HEK293T (cell line): ENCODE measurements at regions not wholly inside any gene's neighbourhood (a gene's known extent, or its start where the extent isn't known, plus 50 kb on each side); places are given as distances from the start of the nearest gene placed in this dataset.

Source experiments
- CTCF ChIA-PET: fragments of 350-600 bp; formaldehyde crosslinking; extraction: SDS; loops from one replicate; lab custom pipeline; 2021; ENCODE audit warnings: antibody characterized with exemption, inconsistent platforms; lab: Yijun Ruan, JAX
- POLR2A ChIA-PET: fragments of 350-600 bp; formaldehyde crosslinking; extraction: SDS; loops from one replicate; lab custom pipeline; 2020; ENCODE audit warnings: antibody characterized with exemption, inconsistent platforms; lab: Yijun Ruan, JAX
- DNase-seq: peaks from one replicate; pipeline ENCODE4 v3.0.0; 2012; ENCODE audit warnings: mixed read lengths; ENCODE audit errors: extremely low spot score
- ARNT ChIP-seq: fragments of 450-650 bp; IDR thresholded peaks from 2 replicates; pipeline ENCODE4 v1.6.1; 2017; ENCODE audit warnings: mild to moderate bottlenecking
- BHLHE40 ChIP-seq: fragments of 450-650 bp; IDR thresholded peaks from 2 replicates; pipeline ENCODE4 v1.6.1; 2016; ENCODE audit warnings: mild to moderate bottlenecking, moderate library complexity, borderline replicate concordance
- CTBP1 ChIP-seq: fragments of 450-650 bp; IDR thresholded peaks from 2 replicates; pipeline ENCODE4 v1.6.1; 2016; ENCODE audit warnings: borderline replicate concordance
- ELF4 ChIP-seq: fragments of 450-650 bp; IDR thresholded peaks from 2 replicates; pipeline ENCODE4 v1.6.1; 2017; ENCODE audit warnings: antibody characterized with exemption
- FOXA1 ChIP-seq: fragments of 450-650 bp; IDR thresholded peaks from 2 replicates; pipeline ENCODE4 v1.6.1; 2016; ENCODE audit warnings: mild to moderate bottlenecking
- FOXK2 ChIP-seq: fragments of 450-650 bp; IDR thresholded peaks from 2 replicates; pipeline ENCODE4 v1.6.1; 2016; ENCODE audit warnings: mild to moderate bottlenecking
- FOXM1 ChIP-seq: fragments of 450-650 bp; IDR thresholded peaks from 2 replicates; pipeline ENCODE4 v1.6.1; 2017; ENCODE audit warnings: mild to moderate bottlenecking, borderline replicate concordance
- HDGF ChIP-seq: fragments of 450-650 bp; IDR thresholded peaks from 2 replicates; pipeline ENCODE4 v1.6.1; 2017; ENCODE audit warnings: antibody characterized with exemption, borderline replicate concordance
- L3MBTL2 ChIP-seq: fragments of 450-650 bp; conservative IDR thresholded peaks from 2 replicates; pipeline ENCODE4 v1.6.1; 2016; ENCODE audit warnings: mild to moderate bottlenecking
- LEF1 ChIP-seq: fragments of 450-650 bp; IDR thresholded peaks from 2 replicates; pipeline ENCODE4 v1.6.1; 2017; ENCODE audit warnings: mild to moderate bottlenecking, borderline replicate concordance
- NFRKB ChIP-seq: fragments of 450-650 bp; IDR thresholded peaks from 2 replicates; pipeline ENCODE4 v1.6.1; 2016; ENCODE audit warnings: mild to moderate bottlenecking, moderate library complexity
- SP1 ChIP-seq: fragments of 450-650 bp; IDR thresholded peaks from 2 replicates; pipeline ENCODE4 v1.6.1; 2017
- SUZ12 ChIP-seq: fragments of 450-650 bp; IDR thresholded peaks from 2 replicates; pipeline ENCODE4 v1.6.1; 2016; ENCODE audit warnings: mild to moderate bottlenecking
- TARDBP ChIP-seq: fragments of 450-650 bp; IDR thresholded peaks from 2 replicates; pipeline ENCODE4 v1.6.1; 2016
- ZNF384 ChIP-seq: fragments of 450-650 bp; IDR thresholded peaks from 2 replicates; pipeline ENCODE4 v1.6.1; 2016
- TF ChIP-seq, protein P1 (sequence below): fragments of 450-650 bp; IDR thresholded peaks from 2 replicates; pipeline ENCODE4 v1.6.1; 2016

DNA sequence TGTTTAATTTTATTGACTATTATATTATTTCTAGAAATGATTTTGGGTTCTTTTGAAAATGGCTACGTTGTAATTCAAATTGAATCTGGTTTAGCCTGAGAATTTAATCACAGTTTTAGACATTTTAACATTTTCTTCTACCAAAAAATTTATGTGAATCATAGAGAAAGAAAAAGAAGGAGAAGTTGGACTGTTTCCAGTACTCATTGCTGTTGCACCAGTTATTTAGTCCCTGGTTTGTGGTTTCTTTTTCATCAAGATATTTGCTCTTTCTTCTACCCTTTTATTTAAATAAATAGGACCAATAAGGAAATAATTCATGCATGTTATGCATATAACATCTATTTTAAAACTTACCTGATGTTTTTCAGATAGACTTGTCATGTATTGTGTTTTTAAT is 1337.1 kb downstream of the ROBO1 start:
- DNase-seq: no peak
- POLR2A ChIA-PET: no interaction called here
- CTCF ChIA-PET: no interaction called here
- TF ChIP-seq TARDBP (no peak), HDGF (no peak), FOXK2 (no peak), CTBP1 (no peak), ARNT (no peak), FOXM1 (no peak), SP1 (no peak), FOXA1 (no peak), NFRKB (no peak), BHLHE40 (no peak), ZNF384 (no peak), SUZ12 (no peak), LEF1 (no peak), L3MBTL2 (no peak), ELF4 (no peak)
- TF ChIP-seq, protein P1, sequence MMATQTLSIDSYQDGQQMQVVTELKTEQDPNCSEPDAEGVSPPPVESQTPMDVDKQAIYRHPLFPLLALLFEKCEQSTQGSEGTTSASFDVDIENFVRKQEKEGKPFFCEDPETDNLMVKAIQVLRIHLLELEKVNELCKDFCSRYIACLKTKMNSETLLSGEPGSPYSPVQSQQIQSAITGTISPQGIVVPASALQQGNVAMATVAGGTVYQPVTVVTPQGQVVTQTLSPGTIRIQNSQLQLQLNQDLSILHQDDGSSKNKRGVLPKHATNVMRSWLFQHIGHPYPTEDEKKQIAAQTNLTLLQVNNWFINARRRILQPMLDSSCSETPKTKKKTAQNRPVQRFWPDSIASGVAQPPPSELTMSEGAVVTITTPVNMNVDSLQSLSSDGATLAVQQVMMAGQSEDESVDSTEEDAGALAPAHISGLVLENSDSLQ: no peak

DNA sequence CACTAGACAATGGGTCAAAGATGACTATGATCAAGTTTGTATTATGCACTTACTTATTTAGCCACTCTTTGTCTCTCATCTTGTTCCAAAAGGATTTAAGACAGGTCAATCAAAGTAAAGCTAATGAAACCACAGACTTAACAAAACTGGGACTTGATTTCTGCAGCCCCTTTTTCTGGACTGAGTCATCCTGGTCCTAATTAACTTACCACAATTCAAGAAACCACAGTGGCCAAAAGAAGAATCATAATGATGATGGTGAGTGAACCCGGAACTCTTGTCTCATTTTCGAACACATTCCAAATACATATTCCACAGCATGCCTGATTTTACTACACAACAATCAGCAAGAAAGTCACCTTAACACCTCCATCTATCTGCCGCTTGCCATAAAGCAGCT is 1333.0 kb downstream of the ROBO1 start:
- POLR2A ChIA-PET: no interaction called here
- no peak for DNase-seq
- CTCF ChIA-PET: no interaction called here
- TF ChIP-seq SUZ12: no peak
- no peak for TF ChIP-seq FOXK2
- TF ChIP-seq BHLHE40: no peak
- TF ChIP-seq ZNF384: no peak
- TF ChIP-seq ELF4: no peak
- no peak for TF ChIP-seq NFRKB
- no peak for TF ChIP-seq LEF1
- no peak for TF ChIP-seq SP1
- no peak for TF ChIP-seq TARDBP
- no peak for TF ChIP-seq FOXA1
- no peak for TF ChIP-seq ARNT
- TF ChIP-seq FOXM1: no peak
- no peak for TF ChIP-seq CTBP1
- TF ChIP-seq L3MBTL2: no peak
- TF ChIP-seq, protein P1: no peak

DNA sequence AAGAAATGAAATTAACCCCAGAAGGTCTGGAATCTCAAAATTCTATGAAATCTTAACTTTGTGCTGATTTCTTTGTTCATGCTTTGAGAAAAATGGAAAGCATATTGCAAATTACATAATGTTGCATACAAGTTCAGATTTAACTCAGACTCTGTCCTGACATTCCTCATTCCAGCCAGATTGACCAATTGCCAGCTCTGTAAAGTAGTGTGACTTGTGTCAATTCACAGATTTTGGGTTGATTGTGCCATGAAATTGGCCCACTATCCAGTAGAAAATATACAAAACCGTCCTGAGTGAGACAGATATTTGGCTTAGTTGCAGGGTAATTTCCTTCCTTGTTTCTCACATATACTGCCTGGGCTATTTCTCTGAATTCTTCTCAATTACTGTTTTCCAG is 1312.6 kb downstream of the ROBO1 start:
- ChIA-PET CTCF (no interaction called here), POLR2A (no interaction called here)
- TF ChIP-seq, protein P1: no peak
- TF ChIP-seq TARDBP: no peak
- no peak for TF ChIP-seq FOXM1
- TF ChIP-seq SUZ12: no peak
- no peak for TF ChIP-seq NFRKB
- TF ChIP-seq FOXK2: no peak
- DNase-seq: no peak

DNA sequence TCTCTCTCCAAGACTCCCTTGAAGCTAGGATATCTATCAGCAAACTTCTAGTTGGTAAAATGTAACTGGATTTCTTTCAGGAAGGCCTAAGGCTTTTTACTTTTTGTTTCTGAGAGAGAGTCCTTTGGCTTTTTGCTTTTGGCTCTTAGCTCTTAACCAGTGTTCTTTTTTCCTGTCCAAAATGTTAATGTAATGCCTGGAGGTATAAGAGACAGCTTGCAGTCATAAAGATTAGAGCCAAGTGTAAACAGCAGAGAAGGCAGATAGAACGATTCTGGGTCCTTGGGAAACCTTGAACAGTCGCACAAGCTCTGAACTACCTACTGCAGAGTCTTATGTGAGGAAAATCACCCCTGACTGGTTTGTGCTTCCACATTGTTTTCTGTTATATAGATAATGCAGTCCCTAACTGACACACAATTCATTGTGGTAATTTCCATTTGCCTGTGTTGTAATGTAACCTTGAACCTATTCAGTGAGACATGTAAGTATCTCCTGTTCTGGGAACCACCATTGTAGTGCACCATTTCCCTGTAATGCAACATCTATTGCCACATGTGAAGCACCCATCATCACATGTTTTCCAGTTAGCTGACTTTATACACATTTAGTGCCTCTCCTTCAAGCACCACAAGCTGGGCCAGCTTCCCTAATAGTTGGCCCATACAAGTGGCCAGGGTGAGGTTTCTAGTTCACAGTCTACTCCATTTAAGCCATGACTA is 1311.9 kb downstream of the ROBO1 start:
- no peak for DNase-seq
- TF ChIP-seq SP1 (no peak), ARNT (no peak), ZNF384 (no peak), L3MBTL2 (no peak), HDGF (no peak)
- CTCF ChIA-PET: no interaction called here
- POLR2A ChIA-PET: no interaction called here

DNA sequence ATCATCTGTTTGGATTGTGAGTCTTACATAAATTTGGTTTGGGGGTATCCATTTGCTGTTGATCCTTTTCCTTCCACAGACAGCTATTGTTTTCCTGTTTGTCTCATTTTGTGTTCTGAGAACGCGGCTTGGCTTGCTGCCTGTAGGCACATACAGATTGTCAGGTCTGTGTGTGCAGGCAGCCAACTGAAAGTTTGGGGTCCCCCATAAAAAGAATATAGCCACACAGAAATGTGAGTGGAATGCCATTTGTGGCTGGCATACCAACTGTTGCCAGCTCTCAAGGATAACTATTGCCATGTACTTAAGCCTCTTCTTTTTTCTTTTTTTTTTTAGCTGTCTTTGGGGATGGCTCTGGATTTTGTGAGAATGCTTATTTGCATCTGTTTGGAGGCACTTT is 1308.0 kb downstream of the ROBO1 start:
- ChIA-PET POLR2A (no interaction called here), CTCF (interaction anchor here (0.6 kb wide), 1 partner anchor 41 kb away, joined by 3 read pairs; no protein-coding TSS in a partner anchor)
- DNase-seq: no peak
- no peak for TF ChIP-seq FOXM1
- no peak for TF ChIP-seq NFRKB
- TF ChIP-seq CTBP1: no peak
- TF ChIP-seq ARNT: no peak
- no peak for TF ChIP-seq L3MBTL2
- no peak for TF ChIP-seq TARDBP
- no peak for TF ChIP-seq SP1
- TF ChIP-seq SUZ12: no peak
- TF ChIP-seq FOXK2: no peak
- TF ChIP-seq HDGF: no peak
- TF ChIP-seq BHLHE40: no peak
- TF ChIP-seq ELF4: no peak
- TF ChIP-seq FOXA1: no peak
- TF ChIP-seq LEF1: no peak
- TF ChIP-seq ZNF384: no peak

DNA sequence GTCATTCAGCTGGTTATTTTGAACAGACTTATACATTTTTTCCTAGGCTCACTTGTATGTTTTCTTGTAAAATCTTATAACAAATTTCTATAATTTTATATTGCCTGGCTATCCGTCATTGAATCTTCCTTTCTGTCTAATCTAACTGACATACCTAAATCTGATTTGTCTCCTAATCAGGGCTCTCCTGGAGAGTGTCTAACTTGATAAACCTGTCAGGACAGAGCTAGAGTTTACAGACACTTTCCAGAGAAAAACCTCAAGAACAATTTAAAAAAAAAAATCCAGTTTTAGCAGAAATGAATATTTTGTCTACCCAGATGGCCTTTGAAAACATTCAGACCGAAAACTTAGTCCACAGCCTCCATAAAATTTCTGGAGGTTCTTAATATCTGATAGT is 1305.8 kb downstream of the ROBO1 start:
- no peak for TF ChIP-seq SP1
- TF ChIP-seq ELF4: no peak
- TF ChIP-seq HDGF: no peak
- TF ChIP-seq LEF1: no peak
- no peak for TF ChIP-seq TARDBP
- TF ChIP-seq L3MBTL2: no peak
- no peak for TF ChIP-seq CTBP1
- TF ChIP-seq FOXM1: no peak
- no peak for TF ChIP-seq ZNF384
- TF ChIP-seq SUZ12: no peak
- no peak for TF ChIP-seq NFRKB
- TF ChIP-seq FOXK2: no peak
- TF ChIP-seq, protein P1: no peak
- no peak for TF ChIP-seq ARNT
- TF ChIP-seq BHLHE40: no peak
- TF ChIP-seq FOXA1: no peak
- CTCF ChIA-PET: no interaction called here
- DNase-seq: no peak
- POLR2A ChIA-PET: no interaction called here
